ENCODE measurements at regions not wholly inside any gene's neighbourhood (a gene's known extent, or its start where the extent isn't known, plus 50 kb on each side); places are given as distances from the start of the nearest gene placed in this dataset.

DNA sequence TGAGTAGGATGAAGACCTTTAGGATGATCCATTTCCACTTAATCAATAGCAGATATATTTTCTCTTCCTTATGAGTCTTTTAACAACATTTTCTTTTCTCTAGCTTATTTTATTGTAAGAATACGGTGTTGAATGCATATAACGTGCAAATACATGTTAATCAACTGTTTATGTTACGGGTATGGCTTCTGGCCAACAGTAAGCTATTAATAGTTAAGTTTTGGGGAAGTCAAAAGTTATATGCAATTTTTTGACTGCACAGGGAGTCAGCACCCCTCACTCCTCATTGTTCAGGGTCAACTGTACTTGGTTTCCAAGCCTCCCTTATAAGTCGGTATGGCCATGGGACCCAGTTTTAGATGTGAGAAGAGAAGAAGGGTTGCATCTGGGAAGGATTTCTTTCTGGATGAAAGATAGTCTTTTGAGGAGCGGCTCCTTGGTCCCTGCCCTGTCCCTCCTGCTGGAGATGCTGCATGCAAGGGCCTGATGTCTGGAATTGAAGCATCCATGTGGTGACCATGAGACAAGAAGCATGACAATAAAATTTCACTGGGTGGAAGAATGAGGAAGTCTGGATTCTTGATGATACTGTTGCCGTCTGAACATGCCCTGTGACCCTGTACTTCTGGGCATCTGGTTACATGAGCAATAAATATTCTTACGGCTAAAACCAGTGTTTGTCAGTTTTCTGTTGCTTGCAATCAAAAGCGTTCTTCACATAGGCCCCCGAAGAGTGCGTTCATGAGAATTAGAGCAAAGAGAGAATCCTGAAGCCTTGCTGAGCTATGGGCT is 194.7 kb upstream of the PMEPA1 start:
- peaks cover 25% of the 10 kb centered on the region for H3K27me3 Mint-ChIP-seq (ENCODE audit: insufficient read depth, unreplicated experiment)
- H3K36me3 Mint-ChIP-seq (ENCODE audit: insufficient read depth, unreplicated experiment) = no peaks in the 10 kb centered on the region
- no peak for TF ChIP-seq CTCF (IDR thresholded peaks at IDR 0.05; ENCODE audit: insufficient read depth in 1 of 2, low read depth in 1 of 2, low read length in 1 of 2, severe bottlenecking in 1 of 2, unreplicated experiment in 1 of 2)
- Histone ChIP-seq H3K9me3 (no peaks in the 10 kb centered on the region), H3K36me3 (ENCODE audit: control insufficient read depth, insufficient read depth, low read length) (no peaks in the 10 kb centered on the region), H3K4me1 (no peaks in the 10 kb centered on the region), H3K27me3 (replicated peaks; ENCODE audit: control insufficient read depth, insufficient read depth, low read length) (no peaks in the 10 kb centered on the region; the same call in 1 of the 2 replicates), H3K4me3 (ENCODE audit: low read depth, low read length) (no peak overlapping the region)
- no peaks in the 10 kb centered on the region for H3K9me3 Mint-ChIP-seq (ENCODE audit: unreplicated experiment)
- DNase-seq = peak in 1 of 2 experiments; percentile 22
- BruUV-seq (replicated peaks) = no TSS peak
- H3K4me3 Mint-ChIP-seq (ENCODE audit: unreplicated experiment) = no peak overlapping the region
- ChIA-PET POLR2A (no interaction called here), CTCF (interaction anchor here (0.7 kb wide), 2 partner anchors 183 to 256 kb away, joined by 5 to 8 read pairs; no protein-coding TSS in a partner anchor)
- no peak overlapping the region for H3K27ac Mint-ChIP-seq (ENCODE audit: unreplicated experiment)
- intact Hi-C loops (cut with micrococcal nuclease; ENCODE audit: unreplicated experiment) = no loop called here
- no peaks in the 10 kb centered on the region for H3K4me1 Mint-ChIP-seq (ENCODE audit: low read depth, unreplicated experiment)

DNA sequence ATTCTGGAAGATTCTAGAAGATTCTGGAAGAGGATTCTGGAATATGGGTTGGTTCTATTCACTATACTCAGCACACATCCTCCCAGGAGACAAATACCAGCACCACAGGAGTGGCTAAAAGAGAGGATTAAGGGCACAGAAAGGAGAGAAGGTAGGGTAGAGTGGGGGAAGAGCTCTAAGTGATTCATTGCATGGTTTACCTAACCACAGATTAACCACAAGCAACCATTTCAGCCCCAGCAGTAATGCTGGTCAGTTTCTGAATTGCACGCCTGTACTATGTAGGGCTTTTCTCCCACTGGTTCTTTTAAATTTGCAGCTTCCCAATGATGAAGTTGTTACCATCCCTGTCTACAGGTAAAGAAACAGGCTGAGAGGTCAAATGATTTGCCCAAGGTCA is 192.7 kb upstream of the PMEPA1 start:
- H3K4me1 Mint-ChIP-seq (ENCODE audit: low read depth, unreplicated experiment) = no peaks in the 10 kb centered on the region
- ChIA-PET POLR2A (no interaction called here), CTCF (no interaction called here)
- no peaks in the 10 kb centered on the region for H3K9me3 ChIP-seq
- no peaks in the 10 kb centered on the region for H3K36me3 ChIP-seq (ENCODE audit: control insufficient read depth, insufficient read depth, low read length)
- peaks cover 31% of the 10 kb centered on the region for H3K27me3 Mint-ChIP-seq (ENCODE audit: insufficient read depth, unreplicated experiment)
- no peak for TF ChIP-seq CTCF (IDR thresholded peaks at IDR 0.05; ENCODE audit: insufficient read depth in 1 of 2, low read depth in 1 of 2, low read length in 1 of 2, severe bottlenecking in 1 of 2, unreplicated experiment in 1 of 2)
- no peak overlapping the region for H3K27ac Mint-ChIP-seq (ENCODE audit: unreplicated experiment)
- intact Hi-C loops (cut with micrococcal nuclease; ENCODE audit: unreplicated experiment) = no loop called here
- no peaks in the 10 kb centered on the region for H3K9me3 Mint-ChIP-seq (ENCODE audit: unreplicated experiment)
- H3K4me3 Mint-ChIP-seq (ENCODE audit: unreplicated experiment) = no peak overlapping the region
- no peaks in the 10 kb centered on the region; the same call in none of the 2 replicates for H3K27me3 ChIP-seq (replicated peaks; ENCODE audit: control insufficient read depth, insufficient read depth, low read length)
- no peaks in the 10 kb centered on the region for H3K4me1 ChIP-seq
- H3K4me3 ChIP-seq (ENCODE audit: low read depth, low read length) = no peak overlapping the region
- DNase-seq = no peak
- BruUV-seq (replicated peaks) = no TSS peak
- H3K36me3 Mint-ChIP-seq (ENCODE audit: insufficient read depth, unreplicated experiment) = no peaks in the 10 kb centered on the region

DNA sequence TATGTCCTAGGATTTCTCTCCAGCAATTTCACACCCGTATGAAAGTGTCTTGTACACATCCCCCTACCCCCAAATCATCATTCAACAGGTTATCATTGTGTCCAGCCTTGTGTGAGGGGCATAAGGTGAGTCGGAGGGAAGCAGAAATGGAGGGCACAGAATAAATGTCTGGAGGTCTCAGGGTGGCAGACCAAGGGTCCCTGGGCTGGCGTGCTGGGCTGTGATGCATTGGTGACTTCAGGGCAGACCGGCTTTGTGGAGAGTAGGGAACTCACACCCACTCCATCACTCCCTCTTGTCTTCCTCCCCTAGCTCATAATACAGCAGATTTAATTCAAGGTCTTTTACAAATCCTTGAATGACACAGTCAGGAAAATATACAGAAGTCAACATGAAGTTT is 191.7 kb upstream of the PMEPA1 start:
- Mint-ChIP-seq H3K27me3 (ENCODE audit: insufficient read depth, unreplicated experiment) (peaks cover 34% of the 10 kb centered on the region), H3K4me3 (ENCODE audit: unreplicated experiment) (no peak overlapping the region), H3K4me1 (ENCODE audit: low read depth, unreplicated experiment) (no peaks in the 10 kb centered on the region), H3K36me3 (ENCODE audit: insufficient read depth, unreplicated experiment) (no peaks in the 10 kb centered on the region), H3K9me3 (ENCODE audit: unreplicated experiment) (no peaks in the 10 kb centered on the region), H3K27ac (ENCODE audit: unreplicated experiment) (no peak overlapping the region)
- no peaks in the 10 kb centered on the region for H3K9me3 ChIP-seq
- DNase-seq = no peak
- no peak overlapping the region for H3K4me3 ChIP-seq (ENCODE audit: low read depth, low read length)
- TF ChIP-seq CTCF (IDR thresholded peaks at IDR 0.05; ENCODE audit: insufficient read depth in 1 of 2, low read depth in 1 of 2, low read length in 1 of 2, severe bottlenecking in 1 of 2, unreplicated experiment in 1 of 2) = no peak
- H3K4me1 ChIP-seq = no peaks in the 10 kb centered on the region
- intact Hi-C loops (cut with micrococcal nuclease; ENCODE audit: unreplicated experiment) = no loop called here
- ChIA-PET CTCF (no interaction called here), POLR2A (no interaction called here)
- no TSS peak for BruUV-seq (replicated peaks)
- no peaks in the 10 kb centered on the region; the same call in none of the 2 replicates for H3K27me3 ChIP-seq (replicated peaks; ENCODE audit: control insufficient read depth, insufficient read depth, low read length)
- no peaks in the 10 kb centered on the region for H3K36me3 ChIP-seq (ENCODE audit: control insufficient read depth, insufficient read depth, low read length)
